ENCODE measurements at regions not wholly inside any gene's neighbourhood (a gene's known extent, or its start where the extent isn't known, plus 50 kb on each side); places are given as distances from the start of the nearest gene placed in this dataset.

GRCh38 chr1:25122747-25123146, 109.6 kb downstream of the SYF2 start:
- Histone ChIP-seq H3F3A (ENCODE audit: insufficient read depth, low read length) (no peaks in the 10 kb centered on the region), H2AFZ (ENCODE audit: low read length) (no peak overlapping the region)
- no peak for TF ChIP-seq EZH2 (optimal IDR thresholded peaks at IDR 0.05; ENCODE audit: low read depth, low read length)
- no peak for TF ChIP-seq EZH2phosphoT487 (IDR thresholded peaks at IDR 0.05; ENCODE audit: low read length)
- no peak for TF ChIP-seq CTCF (IDR thresholded peaks at IDR 0.05; ENCODE audit: low read length)

GRCh38 chr1:25120281-25120680, 112.0 kb downstream of the SYF2 start:
- H2AFZ ChIP-seq (ENCODE audit: low read length) = no peak overlapping the region
- no peaks in the 10 kb centered on the region for H3F3A ChIP-seq (ENCODE audit: insufficient read depth, low read length)
- H3K4me3 ChIP-seq (ENCODE audit: low read length) = no peak overlapping the region
- no peaks in the 10 kb centered on the region for H3K27me3 ChIP-seq (replicated peaks; ENCODE audit: insufficient read depth, low read length)
- no peak overlapping the region for H3K4me2 ChIP-seq (ENCODE audit: low read depth, low read length)
- no peak for TF ChIP-seq EZH2phosphoT487 (IDR thresholded peaks at IDR 0.05; ENCODE audit: low read length)
- no peak for TF ChIP-seq EZH2 (optimal IDR thresholded peaks at IDR 0.05; ENCODE audit: low read depth, low read length)
- TF ChIP-seq CTCF (IDR thresholded peaks at IDR 0.05; ENCODE audit: low read length) = no peak
- no peak overlapping the region for H3K9ac ChIP-seq (ENCODE audit: low read length)
- H3K9me2 ChIP-seq (replicated peaks; ENCODE audit: insufficient read depth, low read length) = no peaks in the 10 kb centered on the region
- no peaks in the 10 kb centered on the region for H3K4me1 ChIP-seq (ENCODE audit: low read length)
- H4K20me1 ChIP-seq (ENCODE audit: insufficient read depth, low read length) = no peaks in the 10 kb centered on the region
- no peaks in the 10 kb centered on the region for H3K9me3 ChIP-seq (replicated peaks; ENCODE audit: insufficient read depth, low read length)
- H3K36me3 ChIP-seq (replicated peaks; ENCODE audit: insufficient read depth, low read length) = no peaks in the 10 kb centered on the region
- no peaks in the 10 kb centered on the region for H3K79me2 ChIP-seq (ENCODE audit: low read length)
- no peak overlapping the region for H3K27ac ChIP-seq (ENCODE audit: low read length)
- DNase-seq = no peak

More at GRCh38 chr1:25122747-25123146, 109.6 kb downstream of the SYF2 start:
- no peak overlapping the region for H3K4me2 ChIP-seq (ENCODE audit: low read depth, low read length)
- H4K20me1 ChIP-seq (ENCODE audit: insufficient read depth, low read length) = no peaks in the 10 kb centered on the region
- no peak overlapping the region for H3K27ac ChIP-seq (ENCODE audit: low read length)
- DNase-seq = no peak
- no peaks in the 10 kb centered on the region for H3K4me1 ChIP-seq (ENCODE audit: low read length)
- no peaks in the 10 kb centered on the region for H3K9me3 ChIP-seq (replicated peaks; ENCODE audit: insufficient read depth, low read length)
- H3K79me2 ChIP-seq (ENCODE audit: low read length) = no peaks in the 10 kb centered on the region
- no peaks in the 10 kb centered on the region for H3K9me2 ChIP-seq (replicated peaks; ENCODE audit: insufficient read depth, low read length)
- H3K27me3 ChIP-seq (replicated peaks; ENCODE audit: insufficient read depth, low read length) = no peaks in the 10 kb centered on the region
- H3K4me3 ChIP-seq (ENCODE audit: low read length) = no peak overlapping the region
- no peak overlapping the region for H3K9ac ChIP-seq (ENCODE audit: low read length)
- H3K36me3 ChIP-seq (replicated peaks; ENCODE audit: insufficient read depth, low read length) = no peaks in the 10 kb centered on the region

GRCh38 chr1:25118546-25118945, 113.8 kb downstream of the SYF2 start:
- H3K36me3 ChIP-seq (replicated peaks; ENCODE audit: insufficient read depth, low read length) = no peaks in the 10 kb centered on the region
- H3K27me3 ChIP-seq (replicated peaks; ENCODE audit: insufficient read depth, low read length) = no peaks in the 10 kb centered on the region
- H3K27ac ChIP-seq (ENCODE audit: low read length) = no peak overlapping the region
- no peak overlapping the region for H3K4me3 ChIP-seq (ENCODE audit: low read length)
- no peaks in the 10 kb centered on the region for H4K20me1 ChIP-seq (ENCODE audit: insufficient read depth, low read length)
- no peak overlapping the region for H2AFZ ChIP-seq (ENCODE audit: low read length)
- H3K9ac ChIP-seq (ENCODE audit: low read length) = no peak overlapping the region
- H3K9me2 ChIP-seq (replicated peaks; ENCODE audit: insufficient read depth, low read length) = no peaks in the 10 kb centered on the region
- TF ChIP-seq CTCF (IDR thresholded peaks at IDR 0.05; ENCODE audit: low read length) (no peak), EZH2phosphoT487 (IDR thresholded peaks at IDR 0.05; ENCODE audit: low read length) (no peak), EZH2 (optimal IDR thresholded peaks at IDR 0.05; ENCODE audit: low read depth, low read length) (no peak)
- H3K4me1 ChIP-seq (ENCODE audit: low read length) = no peaks in the 10 kb centered on the region
- no peaks in the 10 kb centered on the region for H3K79me2 ChIP-seq (ENCODE audit: low read length)
- H3F3A ChIP-seq (ENCODE audit: insufficient read depth, low read length) = no peaks in the 10 kb centered on the region
- DNase-seq = no peak
- no peak overlapping the region for H3K4me2 ChIP-seq (ENCODE audit: low read depth, low read length)
- H3K9me3 ChIP-seq (replicated peaks; ENCODE audit: insufficient read depth, low read length) = no peaks in the 10 kb centered on the region

Measured in MM.1S (cell line).